B cell (primary cell): ENCODE measurements at regions not wholly inside any gene's neighbourhood (a gene's known extent, or its start where the extent isn't known, plus 50 kb on each side); places are given as distances from the start of the nearest gene placed in this dataset.

Experiments used
- ATAC-seq: fragments of 200-7000 bp; cut with Tn5 transposase; one replicate; pipeline ENCODE4 v1.10.0; 2021; ENCODE audit warnings: low read depth, mild to moderate bottlenecking, moderate number of reproducible peaks, moderate library complexity
- CTCF ChIA-PET: fragments of 350-600 bp; sonication (Branson Sonifier 250); formaldehyde crosslinking; loops from one replicate; lab custom pipeline; 2021; ENCODE audit warnings: antibody characterized with exemption, inconsistent platforms; lab: Charles Lee
- POLR2A ChIA-PET: fragments of 350-600 bp; sonication (Branson Sonifier 250); formaldehyde crosslinking; loops from one replicate; lab custom pipeline; 2021; ENCODE audit warnings: antibody characterized with exemption; lab: Charles Lee
- DNase-seq: peaks from one replicate; pipeline ENCODE4 v3.0.0; 2013
- H2AFZ ChIP-seq: 2 replicates; pipeline ENCODE4 v1.6.1; 2012; ENCODE audit warnings: mild to moderate bottlenecking, low read depth, low read length; ENCODE audit not compliant: insufficient read depth, poor library complexity, severe bottlenecking
- H3K27ac ChIP-seq, 2 donors: 1 replicate in 1 of 2; 2 replicates in 1 of 2; pipeline ENCODE4 v1.5.1; 2012 to 2013; ENCODE audit warnings: low read length in 2 of 2, mild to moderate bottlenecking in 2 of 2, moderate library complexity in 1 of 2
- H3K27me3 ChIP-seq, 4 experiments: fragments of 200-600 bp in 1 of 4; sonication (generic) in 1 of 4; replicated peaks in 1 of 4; 1 replicate in 2 of 4; 2 replicates in 2 of 4; pipeline versions ENCODE4 v1.6.1 to v1.7.0; 2013 to 2016; ENCODE audit warnings: low read length in 3 of 4, mild to moderate bottlenecking in 2 of 4, mixed read lengths in 1 of 4, moderate library complexity in 1 of 4; ENCODE audit not compliant: insufficient read depth in 4 of 4, control insufficient read depth in 3 of 4; ENCODE audit errors: control extremely low read depth in 1 of 4
- H3K36me3 ChIP-seq, 2 experiments: replicated peaks in 1 of 2; 1 replicate in 1 of 2; 2 replicates in 1 of 2; pipeline versions ENCODE4 v1.6.1 to v1.7.1; 2013; ENCODE audit warnings: low read length in 1 of 2; ENCODE audit not compliant: insufficient read depth in 2 of 2, control insufficient read depth in 1 of 2; ENCODE audit errors: control extremely low read depth in 1 of 2, extremely low read depth in 1 of 2
- H3K4me1 ChIP-seq, 2 donors: fragments of 200-600 bp in 1 of 2; sonication (generic) in 1 of 2; 1 replicate in 1 of 2; 2 replicates in 1 of 2; pipeline versions ENCODE4 v1.5.1 to v1.6.1; 2013 to 2017; ENCODE audit warnings: low read length in 2 of 2; ENCODE audit not compliant: control insufficient read depth in 2 of 2, insufficient read depth in 2 of 2
- H3K4me2 ChIP-seq: replicated peaks from 2 replicates; pipeline ENCODE3; 2012; ENCODE audit warnings: mild to moderate bottlenecking, low read depth, low read length; ENCODE audit not compliant: poor library complexity, severe bottlenecking
- H3K4me3 ChIP-seq, 5 experiments: fragments of 200-600 bp in 1 of 5; sonication (generic) in 1 of 5; 1 replicate in 3 of 5; 2 replicates in 2 of 5; pipeline versions ENCODE4 v1.5.1 to v1.7.0; 2011 to 2016; ENCODE audit warnings: low read length in 4 of 5, mild to moderate bottlenecking in 4 of 5, low read depth in 2 of 5, control low read depth in 1 of 5, moderate library complexity in 1 of 5; ENCODE audit not compliant: insufficient read depth in 1 of 5; ENCODE audit errors: control extremely low read depth in 1 of 5, extremely low read depth in 1 of 5
- H3K79me2 ChIP-seq: fragments of 200-600 bp; sonication (generic); one replicate; pipeline ENCODE4 v1.6.0; 2016; ENCODE audit warnings: low read length; ENCODE audit not compliant: control insufficient read depth, insufficient read depth
- H3K9ac ChIP-seq: fragments of 200-600 bp; sonication (generic); 2 replicates; pipeline ENCODE4 v1.6.1; 2017; ENCODE audit warnings: mild to moderate bottlenecking, low read length, moderate library complexity
- H3K9me3 ChIP-seq, 3 donors: one replicate each; pipeline versions ENCODE4 v1.6.1 to v1.7.1; 2013; ENCODE audit warnings: low read length in 2 of 3; ENCODE audit not compliant: control insufficient read depth in 2 of 3, insufficient read depth in 1 of 3; ENCODE audit errors: control extremely low read depth in 1 of 3
- H4K20me1 ChIP-seq: 2 replicates; pipeline ENCODE4 v1.6.0; 2012; ENCODE audit warnings: mild to moderate bottlenecking, low read length; ENCODE audit not compliant: insufficient read depth, control insufficient read depth, poor library complexity, severe bottlenecking
- H3K27ac Mint-ChIP-seq: one replicate; pipeline ENCODE4 v1.8.0; 2021; ENCODE audit warnings: mixed read lengths
- H3K27me3 Mint-ChIP-seq: one replicate; pipeline ENCODE4 v1.8.0; 2021; ENCODE audit warnings: mixed read lengths
- H3K4me1 Mint-ChIP-seq: one replicate; pipeline ENCODE4 v1.8.0; 2021; ENCODE audit warnings: mixed read lengths
- H3K4me3 Mint-ChIP-seq: one replicate; pipeline ENCODE4 v1.8.0; 2021; ENCODE audit warnings: mixed read lengths
- H3K9me3 Mint-ChIP-seq: one replicate; pipeline ENCODE4 v1.8.0; 2022; ENCODE audit warnings: mixed read lengths; ENCODE audit not compliant: insufficient read depth
- CTCF ChIP-seq: fragments of 200-600 bp; IDR thresholded peaks from one replicate; pipeline ENCODE4 v1.8.0; 2022; ENCODE audit warnings: antibody characterized with exemption, mild to moderate bottlenecking
- EZH2 ChIP-seq: IDR thresholded peaks from 2 replicates; pipeline ENCODE4 v1.6.1; 2012; ENCODE audit warnings: borderline replicate concordance, low read depth, mild to moderate bottlenecking, moderate library complexity, low read length; ENCODE audit not compliant: insufficient read depth, poor library complexity, severe bottlenecking
- WGBS: methylation state at CpG from one replicate; pipeline ENCODE4 v1.1.5; 2013; ENCODE audit warnings: missing lambda C conversion rate; ENCODE audit not compliant: insufficient coverage; 5-methylcytosine and 5-hydroxymethylcytosine counted together
- intact Hi-C: fragments of 100-400 bp; cut with micrococcal nuclease; formaldehyde crosslinking; loops from one replicate; pipeline ENCODE4 v1.10.0; 2022

GRCh38 chr13:111654531-111654930 lies 334.1 kb downstream of the TEX29 start:
- no peaks in the 10 kb centered on the region for H4K20me1 ChIP-seq
- H3K36me3 ChIP-seq, result no peaks in the 10 kb centered on the region
- H3K79me2 ChIP-seq, result no peaks in the 10 kb centered on the region
- no peak overlapping the region for H3K4me2 ChIP-seq
- no peaks in the 10 kb centered on the region for H3K4me1 Mint-ChIP-seq
- intact Hi-C loops, result no loop called here
- no peak for TF ChIP-seq EZH2
- TF ChIP-seq CTCF, result no peak
- no peaks in the 10 kb centered on the region for H3K4me1 ChIP-seq
- 90% methylated on average over 8 of the region's 8 CpGs for WGBS
- no peak overlapping the region for H3K27ac Mint-ChIP-seq
- no peak overlapping the region for H3K9ac ChIP-seq
- no peaks in the 10 kb centered on the region for H3K9me3 Mint-ChIP-seq
- DNase-seq (no peak), ATAC-seq (no peak)
- peaks cover 12% of the 10 kb centered on the region for H3K27me3 Mint-ChIP-seq
- ChIA-PET POLR2A (no interaction called here), CTCF (no interaction called here)
- no peak overlapping the region for H2AFZ ChIP-seq
- H3K4me3 ChIP-seq, result no peak overlapping the region
- no peak overlapping the region for H3K27ac ChIP-seq
- H3K27me3 ChIP-seq, result no peaks in the 10 kb centered on the region
- H3K9me3 ChIP-seq, result peaks cover 0 to 5% (median 0%) of the 10 kb centered on the region in 3 donors
- no peak overlapping the region for H3K4me3 Mint-ChIP-seq

- no peak for DNase-seq
- intact Hi-C loops, result no loop called here
- no peak overlapping the region for H3K9ac ChIP-seq
- H3K9me3 ChIP-seq, result peaks cover 0 to 5% (median 0%) of the 10 kb centered on the region in 3 donors
- H3K4me1 ChIP-seq, result no peaks in the 10 kb centered on the region
- no peaks in the 10 kb centered on the region for H3K36me3 ChIP-seq
- Mint-ChIP-seq H3K4me1 (no peaks in the 10 kb centered on the region), H3K4me3 (no peak overlapping the region), H3K27ac (no peak overlapping the region), H3K27me3 (peaks cover 12% of the 10 kb centered on the region), H3K9me3 (no peaks in the 10 kb centered on the region)
- no peaks in the 10 kb centered on the region for H4K20me1 ChIP-seq
- ChIA-PET CTCF (no interaction called here), POLR2A (no interaction called here)
- no peak overlapping the region for H3K4me2 ChIP-seq
- WGBS, result 85% methylated on average over 17 of the region's 19 CpGs
- no peak overlapping the region for H2AFZ ChIP-seq
- TF ChIP-seq EZH2, result no peak
- no peaks in the 10 kb centered on the region for H3K79me2 ChIP-seq
- no peak overlapping the region for H3K27ac ChIP-seq
- H3K4me3 ChIP-seq, result no peak overlapping the region
- no peaks in the 10 kb centered on the region for H3K27me3 ChIP-seq
- no peak for ATAC-seq
Observed at GRCh38 chr13:111656439-111656838, 336.0 kb downstream of the TEX29 start.
